Cardiac muscle cell (in vitro differentiated cells and primary cell): ENCODE measurements at regions not wholly inside any gene's neighbourhood (a gene's known extent, or its start where the extent isn't known, plus 50 kb on each side); places are given as distances from the start of the nearest gene placed in this dataset.

Experiments used
- DNase-seq, 2 donors: peaks; one replicate each; pipeline versions ENCODE4 v3.0.0 to v3.0.0-alpha.2; 2010 to 2017; ENCODE audit warnings: low read depth in 1 of 2, low spot score in 1 of 2
- H3K27ac ChIP-seq: fragments of 200-600 bp; sonication (generic); 2 replicates; pipeline ENCODE4 v1.5.1; 2016
- H3K27me3 ChIP-seq: fragments of 200-600 bp; sonication (generic); 2 replicates; pipeline ENCODE4 v1.6.0; 2016; ENCODE audit warnings: control low read depth
- H3K36me3 ChIP-seq: fragments of 200-600 bp; sonication (generic); 2 replicates; pipeline ENCODE4 v1.5.1; 2016; ENCODE audit warnings: control low read depth
- H3K4me1 ChIP-seq: fragments of 200-600 bp; sonication (generic); 2 replicates; pipeline ENCODE4 v1.8.1; 2017; ENCODE audit warnings: low read depth, mild to moderate bottlenecking, mixed run types
- H3K4me3 ChIP-seq: fragments of 200-600 bp; sonication (generic); 2 replicates; pipeline ENCODE4 v1.5.1; 2016; ENCODE audit warnings: mild to moderate bottlenecking
- H3K9me3 ChIP-seq: fragments of 200-600 bp; sonication (generic); 2 replicates; pipeline ENCODE4 v1.5.1; 2017; ENCODE audit warnings: low read depth, mild to moderate bottlenecking, control low read depth
- CTCF ChIP-seq: IDR thresholded peaks from 2 replicates; pipeline ENCODE4 v1.5.1; 2012; ENCODE audit warnings: low read depth, mild to moderate bottlenecking, low read length

GRCh38 chr6:168726312-168726856, 285.4 kb downstream of the SMOC2 start:
- Histone ChIP-seq H3K36me3 (no peaks in the 10 kb centered on the region), H3K9me3 (no peaks in the 10 kb centered on the region), H3K27me3 (peaks cover 4% of the 10 kb centered on the region), H3K27ac (no peak overlapping the region), H3K4me1 (no peaks in the 10 kb centered on the region), H3K4me3 (no peak overlapping the region)
- no peak for TF ChIP-seq CTCF
- DNase-seq = no peak

GRCh38 chr6:168725802-168726201, 284.8 kb downstream of the SMOC2 start:
- Histone ChIP-seq H3K9me3 (no peaks in the 10 kb centered on the region), H3K27ac (no peak overlapping the region), H3K4me3 (no peak overlapping the region), H3K4me1 (no peaks in the 10 kb centered on the region), H3K36me3 (no peaks in the 10 kb centered on the region), H3K27me3 (peaks cover 4% of the 10 kb centered on the region)
- TF ChIP-seq CTCF = no peak
- DNase-seq = no peak

GRCh38 chr6:168724669-168725570, 283.9 kb downstream of the SMOC2 start:
- no peak overlapping the region for H3K27ac ChIP-seq
- no peaks in the 10 kb centered on the region for H3K36me3 ChIP-seq
- no peaks in the 10 kb centered on the region for H3K4me1 ChIP-seq
- H3K4me3 ChIP-seq = no peak overlapping the region
- TF ChIP-seq CTCF = no peak
- H3K9me3 ChIP-seq = no peaks in the 10 kb centered on the region
- peaks cover 4% of the 10 kb centered on the region for H3K27me3 ChIP-seq
- no peak for DNase-seq

- no peak for DNase-seq
- Histone ChIP-seq H3K36me3 (no peaks in the 10 kb centered on the region), H3K27me3 (no peaks in the 10 kb centered on the region), H3K27ac (no peak overlapping the region), H3K4me3 (no peak overlapping the region), H3K9me3 (no peaks in the 10 kb centered on the region), H3K4me1 (no peaks in the 10 kb centered on the region)
- TF ChIP-seq CTCF = no peak
These were observed 283.0 kb downstream of the SMOC2 start for GRCh38 chr6:168724033-168724432.

- no peaks in the 10 kb centered on the region for H3K36me3 ChIP-seq
- H3K4me1 ChIP-seq = no peaks in the 10 kb centered on the region
- TF ChIP-seq CTCF = no peak
- H3K27me3 ChIP-seq = no peaks in the 10 kb centered on the region
- no peak overlapping the region for H3K4me3 ChIP-seq
- H3K27ac ChIP-seq = no peak overlapping the region
- H3K9me3 ChIP-seq = no peaks in the 10 kb centered on the region
- no peak for DNase-seq
These were observed 281.4 kb downstream of the SMOC2 start for GRCh38 chr6:168722397-168722796.
